ENCODE measurements at regions not wholly inside any gene's neighbourhood (a gene's known extent, or its start where the extent isn't known, plus 50 kb on each side); places are given as distances from the start of the nearest gene placed in this dataset.

DNA sequence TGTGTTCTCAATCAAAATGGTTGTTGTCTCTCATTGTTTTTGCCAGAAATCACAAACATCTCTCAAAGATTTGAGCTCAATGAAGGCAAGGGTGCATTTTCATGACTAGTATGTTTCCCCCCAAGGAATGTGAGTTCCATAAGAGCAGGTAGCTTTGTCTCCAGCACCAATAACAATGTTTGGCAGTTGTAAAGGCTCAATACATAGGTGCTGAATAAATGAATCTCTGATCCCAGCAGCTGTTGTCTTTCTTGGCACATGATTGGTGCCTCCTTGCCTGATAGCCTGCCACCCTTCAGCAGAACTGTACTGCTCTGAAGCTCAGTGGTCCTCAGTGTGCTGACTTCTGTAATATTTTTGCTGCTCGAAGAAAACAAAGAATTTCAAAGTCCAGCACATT lies 103.1 kb upstream of the CDH11 start:
- no peak for DNase-seq

DNA sequence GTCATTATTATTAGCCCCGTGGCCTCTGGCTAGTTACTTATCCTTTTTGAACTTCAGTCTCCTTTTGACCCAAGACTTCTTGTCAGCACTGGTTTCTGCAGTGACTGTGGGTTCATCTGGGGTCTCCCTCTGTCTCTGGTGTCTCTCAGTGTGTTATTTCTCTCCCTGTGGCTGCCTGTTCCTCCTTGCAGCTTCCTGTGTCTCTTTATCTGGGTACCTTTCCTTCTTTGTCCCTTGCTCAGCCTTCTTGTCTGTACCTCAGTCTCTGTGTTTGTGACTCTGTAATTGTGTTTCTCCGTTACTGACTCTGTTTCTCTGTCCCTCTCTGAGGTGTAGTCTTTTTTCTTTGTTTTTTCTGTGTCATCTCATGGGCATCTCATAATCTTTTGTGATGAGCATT lies 102.6 kb upstream of the CDH11 start:
- DNase-seq = no peak

DNA sequence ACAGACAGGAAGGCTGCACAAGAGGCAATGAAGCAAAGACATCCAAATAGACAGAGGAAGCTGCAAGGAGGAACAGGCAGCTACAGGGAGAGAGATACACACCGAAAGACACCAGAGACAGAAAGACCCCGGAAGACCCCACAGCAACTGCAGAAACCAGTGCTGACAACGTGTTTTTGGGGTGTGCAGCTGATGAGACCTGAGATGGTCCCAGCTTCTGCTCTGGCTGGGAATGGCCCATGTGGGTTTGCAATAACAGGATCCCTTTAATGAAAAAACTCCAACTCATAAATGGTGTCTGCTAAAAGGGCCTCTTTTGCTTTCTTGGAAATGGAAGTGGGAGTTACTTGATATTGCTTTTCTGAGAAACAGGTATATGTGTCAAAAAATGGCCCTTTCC lies 101.5 kb upstream of the CDH11 start:
- no peak for DNase-seq

DNA sequence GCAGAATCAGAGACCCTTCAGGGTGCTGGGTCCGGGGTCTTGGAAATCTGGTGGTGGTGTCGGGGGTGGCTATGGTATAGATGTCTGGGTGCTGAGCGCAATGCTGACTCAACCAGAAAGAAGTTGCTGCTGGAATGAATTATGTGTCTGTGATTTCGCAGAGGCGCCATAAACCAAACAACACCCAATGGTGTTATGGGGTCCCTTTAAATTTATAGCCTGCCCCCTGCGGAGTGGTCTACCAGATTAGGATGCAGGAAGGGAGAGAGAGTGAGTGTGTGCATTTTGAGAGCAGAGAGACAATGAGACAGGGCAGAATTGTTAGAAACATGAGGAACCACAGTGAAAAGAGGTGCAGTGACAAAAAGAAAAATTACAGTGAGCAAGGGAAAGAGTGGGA lies 100.7 kb upstream of the CDH11 start:
- no peak for DNase-seq

DNA sequence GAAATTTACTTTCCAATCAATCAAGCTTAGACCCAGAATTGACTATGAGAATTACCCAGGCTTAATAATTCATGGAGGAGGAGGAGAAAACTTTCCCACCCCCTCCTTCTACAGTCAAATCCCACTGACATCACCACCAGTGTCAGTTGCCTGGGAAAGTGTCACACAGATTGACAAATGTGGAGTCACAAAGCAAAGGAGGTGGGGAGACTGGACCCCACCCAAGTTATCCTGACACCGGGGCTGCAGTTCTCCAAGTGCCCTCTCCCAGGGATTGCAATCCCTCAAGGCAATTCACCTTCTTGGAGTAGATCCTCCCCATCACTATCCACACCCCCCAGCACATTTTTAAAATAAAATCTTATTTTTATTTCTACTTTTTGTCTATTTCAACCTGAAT lies 100.2 kb upstream of the CDH11 start:
- no peak for DNase-seq

DNA sequence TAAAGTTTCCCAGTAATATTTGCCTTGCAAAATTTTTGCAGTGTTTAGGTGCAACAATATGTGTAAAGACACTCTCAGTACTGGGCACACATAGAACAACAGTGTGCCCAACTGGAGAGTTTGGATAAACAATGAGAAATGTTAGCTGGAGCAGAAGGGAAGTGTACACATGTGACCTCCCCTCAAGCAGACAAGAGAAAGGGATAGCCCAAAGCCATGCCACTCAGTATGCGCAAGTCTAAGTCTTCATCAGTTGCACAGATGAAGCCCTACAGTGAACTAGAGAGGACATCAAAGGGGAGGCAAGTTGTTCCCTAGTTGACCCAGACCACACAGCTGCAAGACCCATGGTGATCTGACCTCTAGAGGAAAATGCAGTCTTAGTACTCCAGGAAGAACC lies 97.9 kb upstream of the CDH11 start:
- DNase-seq = no peak

DNA sequence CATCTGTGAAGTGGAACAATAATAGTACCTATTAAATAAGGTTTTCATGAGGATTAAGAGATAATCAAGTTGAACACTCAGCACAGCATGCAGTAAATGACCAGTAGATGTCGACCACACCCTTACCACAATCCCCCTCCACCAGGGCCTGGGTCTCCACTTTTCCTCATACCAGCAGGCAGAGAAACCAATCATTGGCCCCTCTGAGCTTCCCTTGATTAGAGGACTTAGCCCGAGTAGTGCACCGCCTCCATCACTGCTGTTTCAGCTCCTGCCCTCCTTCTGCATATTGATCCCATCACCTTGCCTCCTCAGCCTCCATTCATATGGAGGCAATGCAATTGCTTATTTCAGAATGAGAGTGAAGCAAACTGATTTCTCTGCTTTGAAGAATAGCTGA lies 96.5 kb upstream of the CDH11 start:
- no peak for DNase-seq

DNA sequence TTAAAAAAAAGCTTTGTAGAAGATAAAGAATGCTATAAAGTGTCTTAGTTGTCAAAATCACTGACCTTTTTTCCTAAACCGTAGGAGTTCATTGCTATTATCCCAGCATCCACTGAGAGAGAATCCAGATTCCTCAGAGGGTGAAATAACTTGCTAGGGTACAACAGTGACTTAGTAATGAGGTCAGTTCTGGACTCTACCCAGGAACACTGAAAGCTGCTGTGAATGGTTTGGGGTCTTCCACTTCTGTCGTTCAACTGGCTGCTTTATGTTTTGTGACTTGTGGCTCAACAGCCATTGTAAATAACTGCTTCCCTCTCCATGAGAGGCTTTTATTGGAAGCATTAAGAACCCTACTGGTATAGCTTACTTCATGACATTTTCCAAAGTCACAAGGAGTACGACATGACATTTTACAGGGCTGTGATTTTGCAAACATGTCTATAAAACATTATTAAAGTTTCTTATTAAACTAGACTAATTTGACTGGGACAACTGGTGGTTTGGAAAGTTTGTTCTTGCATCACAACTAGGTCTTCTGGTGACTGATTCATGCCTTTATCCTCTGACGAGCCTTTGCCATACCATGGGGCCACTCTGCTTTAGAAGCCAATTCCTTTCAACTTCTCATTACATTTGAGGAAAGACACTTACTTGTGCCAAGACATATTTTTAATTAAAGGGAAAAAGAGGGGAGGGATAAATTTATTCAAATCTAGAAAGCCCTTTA lies 92.2 kb upstream of the CDH11 start:
- DNase-seq = no peak

DNA sequence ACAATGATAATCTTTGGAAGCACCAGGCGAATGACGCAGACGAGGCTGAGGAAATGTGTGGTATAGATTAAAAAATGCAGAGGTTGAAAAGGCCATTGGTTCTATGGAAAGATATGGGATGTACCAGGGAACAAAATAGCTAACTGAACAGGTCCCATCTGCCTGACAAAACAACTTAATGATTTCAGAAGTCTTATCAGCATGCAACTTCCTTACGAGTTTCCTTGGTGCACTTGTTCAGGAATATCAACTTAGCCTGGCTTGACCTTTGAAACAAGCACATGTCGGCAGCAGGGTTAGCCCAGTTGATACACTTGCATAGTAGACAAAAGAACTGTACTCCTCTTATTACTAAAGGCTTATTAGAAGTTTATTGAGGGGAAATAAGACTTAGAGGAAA lies 90.9 kb upstream of the CDH11 start:
- DNase-seq = no peak

DNA sequence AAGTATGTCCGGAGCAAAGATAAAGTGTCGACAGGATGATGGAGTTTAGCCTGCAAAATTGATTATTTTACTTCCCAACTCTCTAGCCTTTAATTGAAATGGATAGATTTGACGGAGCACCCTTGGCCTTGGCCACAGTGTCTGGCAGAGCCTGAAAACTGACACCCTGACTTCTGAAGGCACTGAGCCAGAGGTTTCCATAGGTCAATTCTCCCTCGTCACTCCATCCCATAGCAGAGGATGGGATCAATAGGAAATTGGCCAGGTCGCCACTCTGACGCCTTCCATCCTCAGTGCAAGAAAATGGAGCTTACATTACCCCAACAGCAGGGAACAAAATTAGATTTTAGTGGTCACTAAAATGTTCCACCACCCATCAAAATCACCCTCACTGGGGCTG lies 90.4 kb upstream of the CDH11 start:
- no peak for DNase-seq

DNA sequence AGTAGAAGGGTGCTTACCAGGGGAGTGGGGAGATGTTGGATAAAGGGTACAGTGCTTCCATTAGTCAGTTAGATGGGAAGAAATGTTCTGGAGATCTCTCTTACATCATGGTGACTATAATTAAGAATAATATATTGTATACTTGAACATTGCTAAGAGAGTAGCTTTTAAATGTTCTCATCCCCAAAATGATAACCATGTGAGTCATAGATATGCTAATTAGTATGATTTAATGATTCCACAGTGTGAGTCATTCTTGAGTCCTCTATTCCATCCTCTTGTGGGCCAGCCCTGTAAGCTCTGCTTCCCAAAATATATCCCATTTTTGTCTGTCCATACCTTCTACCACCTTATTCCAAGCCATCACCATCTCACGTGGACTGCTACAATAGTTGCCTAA lies 80.6 kb upstream of the CDH11 start:
- no peak for DNase-seq

DNA sequence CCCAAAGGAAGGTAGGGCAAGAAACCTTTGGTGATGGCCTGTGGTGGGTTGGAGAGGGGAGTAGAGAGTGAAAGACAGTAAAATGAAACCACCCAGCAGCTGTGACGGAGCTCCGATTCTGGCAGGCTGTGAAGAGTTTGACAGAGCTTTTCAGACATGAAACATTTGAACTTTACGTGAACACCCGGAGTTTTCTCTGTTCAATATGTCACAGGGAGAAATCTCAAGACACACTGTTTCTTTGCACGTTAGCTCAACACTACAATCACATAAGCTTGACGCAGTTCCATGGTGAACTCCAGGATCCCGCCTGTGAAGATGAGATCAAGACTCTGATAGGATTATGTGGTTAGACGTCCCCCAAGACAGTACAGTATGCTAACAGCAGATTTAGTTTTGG lies 79.6 kb upstream of the CDH11 start:
- no peak for DNase-seq

DNA sequence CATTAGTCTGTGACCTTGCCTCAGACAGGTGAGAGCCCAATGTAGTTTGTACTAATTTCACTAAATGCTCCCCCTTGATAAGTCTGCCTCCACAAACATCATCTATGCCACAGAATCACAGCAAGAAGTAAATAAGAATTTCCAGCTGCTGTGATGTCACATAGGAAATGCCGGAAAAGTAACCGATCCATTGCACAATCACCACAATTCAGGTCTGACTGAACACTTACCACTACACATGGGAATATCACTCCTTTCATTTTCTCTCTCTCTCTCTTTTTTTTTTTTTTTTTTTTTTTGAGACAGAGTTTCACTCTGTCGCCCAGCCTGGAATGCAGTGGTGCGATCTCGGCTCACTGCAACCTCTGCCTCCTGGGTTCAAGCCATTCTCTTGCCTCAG lies 79.0 kb upstream of the CDH11 start:
- no peak for DNase-seq

DNA sequence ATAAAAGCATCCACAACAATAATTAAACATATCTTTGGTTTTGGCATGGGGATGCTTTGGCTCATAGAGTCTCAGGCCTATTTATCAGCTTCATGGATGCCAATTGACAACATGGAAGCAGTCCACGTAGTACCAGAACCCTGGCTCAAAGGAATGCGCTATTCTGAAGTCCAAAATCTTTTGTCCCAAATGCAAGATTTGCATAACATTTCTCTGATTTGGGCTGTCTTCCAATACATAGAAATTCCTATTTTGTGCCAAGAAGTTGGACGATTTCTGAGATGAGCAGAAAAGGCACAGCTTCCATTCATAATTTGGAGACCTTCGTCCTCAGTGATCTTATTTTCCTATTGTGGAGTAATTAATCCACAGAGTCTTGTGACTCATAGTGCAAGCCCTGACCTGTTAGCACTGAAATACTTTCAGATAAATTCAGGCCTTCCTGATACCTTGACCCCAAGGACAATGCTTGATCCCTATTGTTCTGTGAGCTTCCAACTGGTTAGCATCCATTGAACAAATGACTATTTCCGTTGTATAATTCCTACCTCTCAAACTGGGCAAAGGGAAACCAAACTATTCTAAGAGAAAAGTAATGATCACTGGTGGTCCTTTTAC lies 78.4 kb upstream of the CDH11 start:
- no peak for DNase-seq

DNA sequence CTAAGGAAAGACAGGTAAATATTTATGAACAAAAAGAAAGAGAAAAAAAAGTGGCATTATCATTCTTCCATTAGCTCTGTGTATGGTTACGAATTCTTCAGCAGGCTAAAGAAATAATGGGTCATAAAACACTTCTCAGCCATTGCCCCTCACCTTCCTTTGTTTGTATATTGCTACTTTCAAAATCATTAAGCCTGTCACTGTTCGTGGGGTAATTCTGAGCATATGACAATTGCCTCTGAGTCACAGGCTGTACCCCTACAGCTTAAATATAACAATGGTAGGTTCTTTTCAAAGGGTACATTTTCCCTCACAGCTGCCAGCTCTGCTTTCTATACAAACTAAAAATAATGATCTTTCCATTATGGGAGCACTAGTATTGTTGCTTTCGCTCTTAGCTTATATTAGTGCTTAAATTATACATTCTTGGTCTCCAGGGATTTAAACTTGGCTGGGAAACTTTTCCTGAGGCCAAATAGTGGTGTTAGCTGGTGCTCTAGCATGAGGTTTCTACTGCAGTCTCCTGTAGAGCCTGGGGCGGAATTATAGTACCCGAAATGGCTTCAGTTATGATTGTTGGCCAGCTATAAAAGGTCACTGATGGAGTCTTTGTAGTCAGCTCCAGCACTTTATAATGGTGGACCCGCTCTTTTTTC lies 74.7 kb upstream of the CDH11 start:
- DNase-seq = no peak

DNA sequence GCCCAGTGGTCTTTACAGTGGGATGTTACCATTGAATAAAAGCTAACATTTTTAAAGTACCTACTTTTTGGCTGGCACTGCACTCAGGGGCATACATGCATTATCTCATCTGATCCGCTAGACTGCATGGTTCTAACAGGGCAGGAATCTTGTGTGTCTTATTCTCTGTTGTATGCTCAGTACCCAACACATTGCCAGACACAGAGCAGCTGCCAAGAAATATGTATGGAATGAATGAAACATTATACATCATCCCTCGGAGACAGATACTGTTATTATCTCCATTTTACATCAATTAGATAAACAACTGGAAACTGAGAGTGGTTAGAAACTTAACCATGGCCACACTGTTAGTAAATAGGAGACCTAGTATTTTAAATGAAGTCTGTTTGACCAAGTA lies 74.1 kb upstream of the CDH11 start:
- no peak for DNase-seq

DNA sequence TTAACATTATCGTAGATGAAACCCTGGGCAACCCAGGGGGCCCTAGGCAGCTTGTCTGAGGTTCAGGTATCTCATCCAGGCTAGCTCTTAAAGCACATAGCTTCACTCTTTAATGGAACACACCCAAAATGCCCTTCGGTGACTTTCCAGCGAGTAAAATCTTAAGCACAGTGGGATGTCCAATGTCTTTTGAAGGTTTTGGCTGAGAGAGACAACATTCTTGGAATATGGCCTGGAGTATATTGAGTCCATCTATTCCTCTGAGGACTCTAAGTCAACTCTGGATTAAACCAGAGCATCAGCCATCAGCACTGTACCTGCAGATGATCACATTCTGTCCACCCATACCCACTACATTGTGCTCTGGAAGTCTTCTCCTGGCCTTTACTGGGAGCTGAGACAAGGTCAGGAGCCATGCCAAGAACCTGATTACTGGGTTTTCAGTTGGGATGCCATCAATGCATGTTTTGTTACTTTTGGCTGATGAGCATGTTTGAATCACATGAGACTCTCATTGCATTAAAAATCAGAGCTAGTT lies 63.4 kb upstream of the CDH11 start:
- DNase-seq = no peak

DNA sequence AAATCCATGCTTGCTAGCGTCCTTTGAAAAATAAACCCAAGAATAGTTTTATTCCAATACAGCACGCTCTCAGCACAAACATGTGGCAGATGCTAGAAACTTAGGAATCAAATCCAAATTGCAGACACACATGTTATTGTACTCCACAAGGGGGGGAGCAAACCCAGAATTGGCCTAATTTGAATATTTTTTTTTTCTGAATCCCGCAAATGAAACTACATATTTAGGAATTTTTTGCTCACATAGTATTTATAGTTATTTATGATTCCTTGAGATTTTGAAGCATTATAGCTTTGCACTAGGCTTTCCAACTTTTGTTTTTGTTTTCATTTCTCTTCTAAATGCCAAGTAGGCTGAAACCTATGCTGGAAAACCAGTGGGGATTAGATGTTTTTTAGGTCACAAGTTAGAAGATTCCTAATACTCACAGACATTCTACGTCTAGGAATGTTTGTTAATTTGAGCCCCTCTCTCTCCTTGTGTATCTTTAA lies 59.3 kb upstream of the CDH11 start:
- DNase-seq = no peak

DNA sequence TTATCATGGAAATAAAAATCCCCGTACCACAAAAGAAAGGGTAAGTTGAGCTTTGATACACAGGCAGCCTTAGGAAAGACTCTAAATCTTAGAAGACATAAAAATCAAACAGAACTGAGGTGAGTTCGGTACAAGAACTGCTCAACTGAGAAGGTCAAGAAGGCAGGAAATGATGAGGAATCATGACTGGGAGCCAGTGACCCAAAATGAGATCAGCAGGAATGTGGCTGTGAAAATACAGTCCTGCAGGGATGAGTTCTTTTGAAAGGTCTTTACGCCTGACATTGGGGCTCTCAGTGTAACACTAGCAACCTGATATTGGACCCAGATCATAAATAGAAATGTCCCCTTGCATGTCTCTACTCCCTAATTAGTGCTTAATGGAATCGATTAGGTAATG lies 56.3 kb upstream of the CDH11 start:
- DNase-seq = no peak

DNA sequence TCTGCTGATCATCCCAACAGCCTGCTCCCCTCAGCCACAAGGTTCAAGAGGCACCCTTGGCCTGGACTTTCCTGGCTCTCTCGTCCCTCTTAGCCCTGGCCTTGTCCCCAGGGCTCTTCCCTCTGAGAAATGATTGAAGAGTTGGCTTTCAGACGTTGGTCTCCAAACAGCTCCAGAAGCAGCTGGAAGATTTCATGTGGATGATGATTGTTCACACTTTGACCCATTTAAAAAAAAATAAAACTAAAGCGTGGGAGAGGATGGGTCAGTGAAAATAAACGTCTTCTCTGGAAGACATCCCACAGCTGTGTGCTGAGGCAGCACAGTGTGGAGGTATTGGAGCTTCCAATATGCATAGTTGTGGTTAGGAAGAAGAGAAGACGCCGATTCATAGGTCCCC lies 54.7 kb upstream of the CDH11 start:
- no peak for DNase-seq

DNA sequence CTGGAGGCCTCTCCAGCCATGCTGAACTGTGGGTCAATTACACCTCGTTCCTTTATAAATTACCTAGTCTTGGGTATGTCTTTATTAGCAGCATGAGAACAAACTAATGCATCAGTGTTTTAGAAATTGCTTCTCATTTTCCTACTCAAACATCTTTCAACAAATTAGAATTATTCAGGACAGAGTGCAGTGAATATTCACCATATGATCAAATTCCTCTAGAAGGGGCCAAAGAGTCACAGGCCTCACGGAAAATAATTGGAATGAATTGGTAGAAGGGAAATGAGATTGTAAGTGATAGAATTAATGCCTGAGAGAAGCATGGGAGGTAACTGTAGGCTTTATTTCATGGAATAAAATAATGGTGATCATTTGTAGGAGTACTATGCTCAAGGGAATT lies 50.5 kb upstream of the CDH11 start:
- no peak for DNase-seq

Data from cerebellar nuclear complex (tissue), 1 donor.